Stimulated activated CD8-positive, alpha-beta memory T cell treated with anti-CD3 and anti-CD28 coated beads, Interleukin-4, amount 100 ng/mL, for 48 hours (primary cell): ENCODE measurements at regions not wholly inside any gene's neighbourhood (a gene's known extent, or its start where the extent isn't known, plus 50 kb on each side); places are given as distances from the start of the nearest gene placed in this dataset.

Experiments
- DNase-seq: peaks from one replicate; pipeline ENCODE4 v3.0.0-alpha.2; 2020

- no peak for DNase-seq
Observed at GRCh38 chr9:84393266-84393950, 52.9 kb upstream of the SLC28A3 start.

- DNase-seq: no peak
Observed at GRCh38 chr9:84394036-84394435, 53.5 kb upstream of the SLC28A3 start.

GRCh38 chr9:84397151-84397728 is 56.7 kb upstream of the SLC28A3 start:
- DNase-seq: peak; percentile 74

GRCh38 chr9:84397822-84398221 is 57.3 kb upstream of the SLC28A3 start:
- no peak for DNase-seq

GRCh38 chr9:84402517-84402916 is 62.0 kb upstream of the SLC28A3 start:
- no peak for DNase-seq

- no peak for DNase-seq
Observed at GRCh38 chr9:84403288-84403687, 62.7 kb upstream of the SLC28A3 start.

- no peak for DNase-seq
Observed at GRCh38 chr9:84404095-84404686, 63.6 kb upstream of the SLC28A3 start.

- no peak for DNase-seq
Observed at GRCh38 chr9:84405667-84406066, 65.1 kb upstream of the SLC28A3 start.

- no peak for DNase-seq
Observed at GRCh38 chr9:84408416-84408815, 67.9 kb upstream of the SLC28A3 start.

GRCh38 chr9:84411683-84412267 is 71.2 kb upstream of the SLC28A3 start:
- no peak for DNase-seq

GRCh38 chr9:84412654-84413053 is 72.1 kb upstream of the SLC28A3 start:
- DNase-seq: no peak

- no peak for DNase-seq
Observed at GRCh38 chr9:84413301-84413700, 72.7 kb upstream of the SLC28A3 start.

- no peak for DNase-seq
Observed at GRCh38 chr9:84419031-84419602, 78.6 kb upstream of the SLC28A3 start.

GRCh38 chr9:84424931-84425330 is 84.4 kb upstream of the SLC28A3 start:
- no peak for DNase-seq

GRCh38 chr9:84432746-84433145 is 92.2 kb upstream of the SLC28A3 start:
- no peak for DNase-seq

- DNase-seq: no peak
Observed at GRCh38 chr9:84435902-84436301, 95.3 kb upstream of the SLC28A3 start.

GRCh38 chr9:84436386-84437109 is 96.0 kb upstream of the SLC28A3 start:
- DNase-seq: no peak

GRCh38 chr9:84438391-84438790 is 97.8 kb upstream of the SLC28A3 start:
- DNase-seq: no peak

GRCh38 chr9:84439250-84439649 is 98.7 kb upstream of the SLC28A3 start:
- DNase-seq: no peak

GRCh38 chr9:84442712-84443111 is 102.2 kb upstream of the SLC28A3 start:
- no peak for DNase-seq

GRCh38 chr9:84445737-84446136 is 105.2 kb upstream of the SLC28A3 start:
- no peak for DNase-seq

- DNase-seq: no peak
Observed at GRCh38 chr9:84447305-84447704, 106.7 kb upstream of the SLC28A3 start.

- no peak for DNase-seq
Observed at GRCh38 chr9:84450029-84450428, 109.5 kb upstream of the SLC28A3 start.
